ENCODE measurements at regions not wholly inside any gene's neighbourhood (a gene's known extent, or its start where the extent isn't known, plus 50 kb on each side); places are given as distances from the start of the nearest gene placed in this dataset.
"Not testable (repeated sequence)": the region's sequence is repeated elsewhere in the genome, so short reads cannot be mapped to it uniquely, and the experiment has no call there.

DNA sequence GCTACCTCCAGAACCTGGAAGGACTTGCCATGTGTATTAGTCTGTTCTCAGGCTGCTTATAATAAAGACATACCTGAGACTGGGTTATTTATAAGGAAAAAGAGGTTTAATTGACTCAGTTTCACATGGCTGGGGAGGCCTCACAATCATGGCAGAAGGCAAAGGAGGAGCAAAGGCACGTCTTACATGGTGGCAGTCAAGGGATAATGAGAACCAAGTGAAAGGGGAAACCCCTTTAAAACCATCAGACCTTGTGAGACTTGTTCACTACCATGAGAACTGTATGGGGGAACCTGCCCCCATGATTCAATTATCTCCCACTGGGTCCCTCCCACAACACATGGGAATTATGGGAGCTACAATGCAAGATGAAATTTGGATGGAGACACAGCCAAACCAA is 62.3 kb upstream of the CCNY start:
- TF ChIP-seq, protein P1, sequence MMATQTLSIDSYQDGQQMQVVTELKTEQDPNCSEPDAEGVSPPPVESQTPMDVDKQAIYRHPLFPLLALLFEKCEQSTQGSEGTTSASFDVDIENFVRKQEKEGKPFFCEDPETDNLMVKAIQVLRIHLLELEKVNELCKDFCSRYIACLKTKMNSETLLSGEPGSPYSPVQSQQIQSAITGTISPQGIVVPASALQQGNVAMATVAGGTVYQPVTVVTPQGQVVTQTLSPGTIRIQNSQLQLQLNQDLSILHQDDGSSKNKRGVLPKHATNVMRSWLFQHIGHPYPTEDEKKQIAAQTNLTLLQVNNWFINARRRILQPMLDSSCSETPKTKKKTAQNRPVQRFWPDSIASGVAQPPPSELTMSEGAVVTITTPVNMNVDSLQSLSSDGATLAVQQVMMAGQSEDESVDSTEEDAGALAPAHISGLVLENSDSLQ (IDR thresholded peaks at IDR 0.05) = not testable (repeated sequence)
- TF ChIP-seq POLR2A (conservative IDR thresholded peaks at IDR 0.05); MXI1 (IDR thresholded peaks at IDR 0.05; ENCODE audit: low read depth, low read length); MAZ (CRISPR knock-in tag; conservative IDR thresholded peaks at IDR 0.05 in 1 of 2, IDR thresholded peaks at IDR 0.05 in 1 of 2): not testable (repeated sequence)
- TF ChIP-seq, protein P2, sequence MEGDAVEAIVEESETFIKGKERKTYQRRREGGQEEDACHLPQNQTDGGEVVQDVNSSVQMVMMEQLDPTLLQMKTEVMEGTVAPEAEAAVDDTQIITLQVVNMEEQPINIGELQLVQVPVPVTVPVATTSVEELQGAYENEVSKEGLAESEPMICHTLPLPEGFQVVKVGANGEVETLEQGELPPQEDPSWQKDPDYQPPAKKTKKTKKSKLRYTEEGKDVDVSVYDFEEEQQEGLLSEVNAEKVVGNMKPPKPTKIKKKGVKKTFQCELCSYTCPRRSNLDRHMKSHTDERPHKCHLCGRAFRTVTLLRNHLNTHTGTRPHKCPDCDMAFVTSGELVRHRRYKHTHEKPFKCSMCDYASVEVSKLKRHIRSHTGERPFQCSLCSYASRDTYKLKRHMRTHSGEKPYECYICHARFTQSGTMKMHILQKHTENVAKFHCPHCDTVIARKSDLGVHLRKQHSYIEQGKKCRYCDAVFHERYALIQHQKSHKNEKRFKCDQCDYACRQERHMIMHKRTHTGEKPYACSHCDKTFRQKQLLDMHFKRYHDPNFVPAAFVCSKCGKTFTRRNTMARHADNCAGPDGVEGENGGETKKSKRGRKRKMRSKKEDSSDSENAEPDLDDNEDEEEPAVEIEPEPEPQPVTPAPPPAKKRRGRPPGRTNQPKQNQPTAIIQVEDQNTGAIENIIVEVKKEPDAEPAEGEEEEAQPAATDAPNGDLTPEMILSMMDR (IDR thresholded peaks at IDR 0.05 in 2 of 3, conservative IDR thresholded peaks at IDR 0.05 in 1 of 3; ENCODE audit: insufficient read depth in 2 of 3, low read depth in 1 of 3, low read length in 3 of 3) = not testable (repeated sequence)
